Esophagus squamous epithelium (tissue), 4 donors: ENCODE measurements at regions not wholly inside any gene's neighbourhood (a gene's known extent, or its start where the extent isn't known, plus 50 kb on each side); places are given as distances from the start of the nearest gene placed in this dataset.

Experiments
- CTCF ChIP-seq, 6 experiments: fragments of 450-650 bp in 4 of 6; fragments of 200-600 bp in 2 of 6; sonication (generic) in 2 of 6; IDR thresholded peaks; one replicate each; pipeline ENCODE4 v1.5.1; 2016 to 2019; ENCODE audit warnings: antibody characterized with exemption in 6 of 6, mild to moderate bottlenecking in 4 of 6, moderate library complexity in 4 of 6
- POLR2A ChIP-seq, 4 donors: fragments of 450-650 bp; IDR thresholded peaks; one replicate each; pipeline ENCODE4 v1.6.1; 2017; ENCODE audit warnings: antibody characterized with exemption in 4 of 4, mild to moderate bottlenecking in 4 of 4, moderate library complexity in 3 of 4

GRCh38 chrY:19644889-19645638 lies 99.5 kb downstream of the KDM5D start:
- TF ChIP-seq CTCF (IDR thresholded peaks at IDR 0.05), result no peak
- no peak for TF ChIP-seq POLR2A (IDR thresholded peaks at IDR 0.05)
